Neural cell (in vitro differentiated cells): ENCODE measurements at regions not wholly inside any gene's neighbourhood (a gene's known extent, or its start where the extent isn't known, plus 50 kb on each side); places are given as distances from the start of the nearest gene placed in this dataset.

ENCODE experiments used
- H2AFZ ChIP-seq: fragments of 200-600, 300-800 bp; sonication (generic), shearing (Covaris generic); 2 replicates; pipeline ENCODE4 v1.6.0; 2014; ENCODE audit warnings: low read depth, mild to moderate bottlenecking, antibody characterized with exemption, low read length, moderate library complexity
- H3F3A ChIP-seq: fragments of 200-600 bp; shearing (Covaris generic); 2 replicates; pipeline ENCODE4 v1.6.1; 2016; ENCODE audit warnings: mild to moderate bottlenecking, moderate library complexity, mixed read lengths, antibody characterized with exemption, low read length; ENCODE audit not compliant: insufficient read depth, poor library complexity, severe bottlenecking
- H3K27ac ChIP-seq: fragments of 200-600, 300-800 bp; sonication (generic), shearing (Covaris generic); 2 replicates; pipeline ENCODE4 v1.5.1; 2014; ENCODE audit warnings: mild to moderate bottlenecking, low read length, moderate library complexity
- H3K27me3 ChIP-seq: fragments of 300-800, 200-600 bp; sonication (generic), shearing (Covaris generic); 2 replicates; pipeline ENCODE4 v1.6.0; 2014; ENCODE audit warnings: mild to moderate bottlenecking, low read depth, low read length, moderate library complexity; ENCODE audit not compliant: insufficient read depth
- H3K36me3 ChIP-seq: fragments of 300-800, 200-600 bp; sonication (generic), shearing (Covaris generic); 2 replicates; pipeline ENCODE4 v1.5.1; 2014; ENCODE audit warnings: mild to moderate bottlenecking, antibody characterized with exemption, low read length, moderate library complexity; ENCODE audit not compliant: insufficient read depth
- H3K4me2 ChIP-seq: fragments of 300-800, 200-600 bp; sonication (generic), shearing (Covaris generic); 2 replicates; pipeline ENCODE4 v1.6.0; 2014; ENCODE audit warnings: mild to moderate bottlenecking, low read length
- H3K4me3 ChIP-seq: fragments of 300-800, 200-600 bp; sonication (generic), shearing (Covaris generic); 2 replicates; pipeline ENCODE4 v1.5.1; 2014; ENCODE audit warnings: mild to moderate bottlenecking, low read length, moderate library complexity
- H3K79me2 ChIP-seq: fragments of 200-600 bp; shearing (Covaris generic); replicated peaks from 2 replicates; pipeline ENCODE4 v1.6.0; 2014; ENCODE audit warnings: mild to moderate bottlenecking, low read length, moderate library complexity; ENCODE audit not compliant: insufficient read depth
- H3K9ac ChIP-seq: fragments of 300-800, 200-600 bp; sonication (generic), shearing (Covaris generic); 2 replicates; pipeline ENCODE4 v1.6.1; 2016; ENCODE audit warnings: mild to moderate bottlenecking, low read length, mixed read lengths
- H3K9me2 ChIP-seq: fragments of 200-600 bp; shearing (Covaris generic); 2 replicates; pipeline ENCODE4 v1.6.1; 2016; ENCODE audit warnings: mild to moderate bottlenecking, low read length, mixed read lengths; ENCODE audit not compliant: insufficient read depth
- H3K9me3 ChIP-seq: fragments of 200-600, 300-800 bp; sonication (generic), shearing (Covaris generic); 2 replicates; pipeline ENCODE4 v1.6.1; 2016; ENCODE audit warnings: mild to moderate bottlenecking, mixed run types, low read length, moderate library complexity, mixed read lengths
- H4K20me1 ChIP-seq: fragments of 200-600 bp; shearing (Covaris generic); 2 replicates; pipeline ENCODE4 v1.6.1; 2016; ENCODE audit warnings: mild to moderate bottlenecking, mixed run types; ENCODE audit not compliant: insufficient read depth
- CTCF ChIP-seq: fragments of 450-650 bp; IDR thresholded peaks from 2 replicates; pipeline ENCODE4 v1.5.1; 2014; ENCODE audit warnings: antibody characterized with exemption, mild to moderate bottlenecking, moderate library complexity; ENCODE audit not compliant: poor library complexity, severe bottlenecking
- EP300 ChIP-seq: fragments of 450-650 bp; conservative IDR thresholded peaks from 2 replicates; pipeline ENCODE4 v1.6.1; 2014; ENCODE audit warnings: antibody characterized with exemption, mild to moderate bottlenecking, moderate library complexity; ENCODE audit not compliant: poor library complexity, severe bottlenecking
- EZH2 ChIP-seq: fragments of 200-600, 300-800 bp; shearing (Covaris generic), sonication (generic); IDR thresholded peaks from 2 replicates; pipeline ENCODE4 v1.6.1; 2014; ENCODE audit warnings: antibody characterized with exemption, low read length, borderline replicate concordance, mild to moderate bottlenecking; ENCODE audit not compliant: insufficient read depth, poor library complexity, severe bottlenecking
- MXI1 ChIP-seq: fragments of 450-650 bp; conservative IDR thresholded peaks from 2 replicates; pipeline ENCODE4 v1.6.1; 2014; ENCODE audit warnings: antibody characterized with exemption, mild to moderate bottlenecking; ENCODE audit not compliant: poor library complexity, severe bottlenecking
- POLR2AphosphoS5 ChIP-seq: IDR thresholded peaks from 2 replicates; pipeline ENCODE4 v1.6.1; 2012
- RAD21 ChIP-seq: fragments of 450-650 bp; conservative IDR thresholded peaks from 2 replicates; pipeline ENCODE4 v1.6.1; 2014; ENCODE audit warnings: antibody characterized with exemption, mild to moderate bottlenecking, moderate library complexity
- REST ChIP-seq: IDR thresholded peaks from 2 replicates; pipeline ENCODE4 v1.6.1; 2012; ENCODE audit warnings: borderline replicate concordance
- SMC3 ChIP-seq: fragments of 450-650 bp; conservative IDR thresholded peaks from 2 replicates; pipeline ENCODE4 v1.6.1; 2014; ENCODE audit warnings: antibody characterized with exemption, mild to moderate bottlenecking, moderate library complexity; ENCODE audit not compliant: poor library complexity
- TAF1 ChIP-seq: IDR thresholded peaks from 2 replicates; pipeline ENCODE4 v1.6.1; 2012; ENCODE audit warnings: low read depth

DNA sequence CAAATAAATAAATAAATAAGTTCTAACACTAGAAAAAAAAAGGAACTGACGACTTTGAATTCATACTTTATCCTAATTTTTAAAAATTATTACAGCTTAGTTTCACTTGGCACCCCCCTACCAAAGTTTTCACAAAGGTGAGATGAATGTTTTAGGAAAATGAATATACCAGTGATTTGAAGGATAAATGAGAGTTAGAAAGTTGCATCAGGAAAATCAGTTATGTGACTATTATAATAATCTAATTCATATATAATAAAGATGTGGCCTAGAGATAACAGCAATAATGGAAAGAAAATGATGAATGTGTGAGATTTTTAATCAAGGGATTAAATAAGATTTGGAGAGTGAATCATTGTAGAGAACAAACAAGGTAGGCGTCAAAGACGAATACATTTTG lies 103.0 kb upstream of the RAP1B start:
- no peak overlapping the region for H2AFZ ChIP-seq
- no peaks in the 10 kb centered on the region for H4K20me1 ChIP-seq
- no peaks in the 10 kb centered on the region for H3F3A ChIP-seq
- H3K79me2 ChIP-seq = no peaks in the 10 kb centered on the region
- no peaks in the 10 kb centered on the region for H3K36me3 ChIP-seq
- no peak overlapping the region for H3K4me2 ChIP-seq
- H3K4me3 ChIP-seq = no peak overlapping the region
- no peak overlapping the region for H3K9ac ChIP-seq
- no peaks in the 10 kb centered on the region for H3K27me3 ChIP-seq
- H3K9me3 ChIP-seq = no peaks in the 10 kb centered on the region
- TF ChIP-seq RAD21 (no peak), REST (no peak), TAF1 (no peak), POLR2AphosphoS5 (no peak), SMC3 (no peak), EP300 (no peak), EZH2 (no peak), MXI1 (no peak), CTCF (no peak)
- no peak overlapping the region for H3K27ac ChIP-seq
- no peaks in the 10 kb centered on the region for H3K9me2 ChIP-seq

GRCh38 chr12:68508576-68508975 lies 102.1 kb upstream of the RAP1B start:
- Histone ChIP-seq H3K4me2 (no peak overlapping the region), H3F3A (no peaks in the 10 kb centered on the region), H3K27me3 (no peaks in the 10 kb centered on the region), H3K27ac (no peak overlapping the region), H3K79me2 (no peaks in the 10 kb centered on the region), H2AFZ (no peak overlapping the region), H4K20me1 (no peaks in the 10 kb centered on the region), H3K9ac (no peak overlapping the region), H3K9me2 (no peaks in the 10 kb centered on the region), H3K9me3 (no peaks in the 10 kb centered on the region), H3K36me3 (no peaks in the 10 kb centered on the region), H3K4me3 (no peak overlapping the region)
- no peak for TF ChIP-seq SMC3
- no peak for TF ChIP-seq EZH2
- TF ChIP-seq EP300 = no peak
- TF ChIP-seq POLR2AphosphoS5 = no peak
- no peak for TF ChIP-seq MXI1
- no peak for TF ChIP-seq CTCF
- TF ChIP-seq REST = no peak
- TF ChIP-seq RAD21 = no peak
- TF ChIP-seq TAF1 = no peak
